ENCODE measurements at regions not wholly inside any gene's neighbourhood (a gene's known extent, or its start where the extent isn't known, plus 50 kb on each side); places are given as distances from the start of the nearest gene placed in this dataset.

GRCh38 chr3:102617381-102617780 is 182.6 kb downstream of the ZPLD1 start:
- Histone ChIP-seq H3K9me2 (replicated peaks; ENCODE audit: insufficient read depth, low read length) (no peaks in the 10 kb centered on the region), H2AFZ (ENCODE audit: low read length) (no peak overlapping the region), H3K4me1 (ENCODE audit: low read length) (peaks cover 7% of the 10 kb centered on the region; the same call in 1 of the 2 replicates), H3K9ac (ENCODE audit: low read length) (no peak overlapping the region), H3K4me2 (ENCODE audit: low read depth, low read length) (no peak overlapping the region), H3K36me3 (replicated peaks; ENCODE audit: insufficient read depth, low read length) (no peaks in the 10 kb centered on the region), H3K9me3 (replicated peaks; ENCODE audit: insufficient read depth, low read length) (no peaks in the 10 kb centered on the region), H3K79me2 (ENCODE audit: low read length) (no peaks in the 10 kb centered on the region), H3K27me3 (replicated peaks; ENCODE audit: insufficient read depth, low read length) (no peaks in the 10 kb centered on the region), H3K4me3 (ENCODE audit: low read length) (no peak overlapping the region), H3F3A (ENCODE audit: insufficient read depth, low read length) (no peaks in the 10 kb centered on the region), H3K27ac (ENCODE audit: low read length) (no peak overlapping the region), H4K20me1 (ENCODE audit: insufficient read depth, low read length) (no peaks in the 10 kb centered on the region)
- DNase-seq = no peak
- TF ChIP-seq EZH2phosphoT487 (IDR thresholded peaks at IDR 0.05; ENCODE audit: low read length) = no peak
- no peak for TF ChIP-seq EZH2 (optimal IDR thresholded peaks at IDR 0.05; ENCODE audit: low read depth, low read length)
- TF ChIP-seq CTCF (IDR thresholded peaks at IDR 0.05; ENCODE audit: low read length) = no peak

DNA sequence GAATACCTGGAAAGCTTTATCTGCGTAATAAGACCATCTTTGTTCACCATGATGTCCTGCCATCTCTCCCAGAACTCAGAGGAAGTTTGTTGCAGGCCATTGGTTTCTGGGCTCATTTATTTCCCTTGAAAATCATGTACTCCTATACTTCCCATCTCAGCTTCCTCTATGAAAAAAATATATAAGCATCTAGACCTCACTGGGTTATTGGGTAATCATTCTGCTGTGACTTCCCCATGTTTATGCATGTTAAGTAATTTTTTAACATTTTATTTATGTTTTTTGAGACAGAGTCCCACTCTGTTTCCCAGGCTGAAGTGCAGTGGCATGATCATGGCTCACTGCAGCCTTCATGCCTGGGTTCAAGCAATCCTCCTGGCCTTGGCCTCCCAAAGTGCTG is 184.5 kb downstream of the ZPLD1 start:
- Histone ChIP-seq H3K79me2 (ENCODE audit: low read length) (no peaks in the 10 kb centered on the region), H3K4me1 (ENCODE audit: low read length) (peaks cover 7% of the 10 kb centered on the region; the same call in 1 of the 2 replicates), H3K9me2 (replicated peaks; ENCODE audit: insufficient read depth, low read length) (no peaks in the 10 kb centered on the region), H4K20me1 (ENCODE audit: insufficient read depth, low read length) (no peaks in the 10 kb centered on the region), H3K36me3 (replicated peaks; ENCODE audit: insufficient read depth, low read length) (no peaks in the 10 kb centered on the region), H3F3A (ENCODE audit: insufficient read depth, low read length) (no peaks in the 10 kb centered on the region), H3K9ac (ENCODE audit: low read length) (no peak overlapping the region), H3K4me3 (ENCODE audit: low read length) (no peak overlapping the region), H3K4me2 (ENCODE audit: low read depth, low read length) (no peak overlapping the region), H3K9me3 (replicated peaks; ENCODE audit: insufficient read depth, low read length) (no peaks in the 10 kb centered on the region), H3K27ac (ENCODE audit: low read length) (no peak overlapping the region), H2AFZ (ENCODE audit: low read length) (no peak overlapping the region), H3K27me3 (replicated peaks; ENCODE audit: insufficient read depth, low read length) (no peaks in the 10 kb centered on the region)
- TF ChIP-seq EZH2phosphoT487 (IDR thresholded peaks at IDR 0.05; ENCODE audit: low read length) (no peak), CTCF (IDR thresholded peaks at IDR 0.05; ENCODE audit: low read length) (no peak), EZH2 (optimal IDR thresholded peaks at IDR 0.05; ENCODE audit: low read depth, low read length) (no peak)
- no peak for DNase-seq

GRCh38 chr3:102629943-102630342 is 195.1 kb downstream of the ZPLD1 start:
- H3K9ac ChIP-seq (ENCODE audit: low read length) = no peak overlapping the region
- DNase-seq = no peak
- H4K20me1 ChIP-seq (ENCODE audit: insufficient read depth, low read length) = no peaks in the 10 kb centered on the region
- no peak overlapping the region for H3K27ac ChIP-seq (ENCODE audit: low read length)
- H3F3A ChIP-seq (ENCODE audit: insufficient read depth, low read length) = no peaks in the 10 kb centered on the region
- no peaks in the 10 kb centered on the region for H3K36me3 ChIP-seq (replicated peaks; ENCODE audit: insufficient read depth, low read length)
- no peak for TF ChIP-seq CTCF (IDR thresholded peaks at IDR 0.05; ENCODE audit: low read length)
- no peak for TF ChIP-seq EZH2 (optimal IDR thresholded peaks at IDR 0.05; ENCODE audit: low read depth, low read length)
- TF ChIP-seq EZH2phosphoT487 (IDR thresholded peaks at IDR 0.05; ENCODE audit: low read length) = no peak
- H3K4me2 ChIP-seq (ENCODE audit: low read depth, low read length) = no peak overlapping the region
- no peaks in the 10 kb centered on the region for H3K9me2 ChIP-seq (replicated peaks; ENCODE audit: insufficient read depth, low read length)
- no peaks in the 10 kb centered on the region for H3K9me3 ChIP-seq (replicated peaks; ENCODE audit: insufficient read depth, low read length)
- no peaks in the 10 kb centered on the region for H3K79me2 ChIP-seq (ENCODE audit: low read length)
- no peak overlapping the region for H3K4me3 ChIP-seq (ENCODE audit: low read length)
- H2AFZ ChIP-seq (ENCODE audit: low read length) = no peak overlapping the region
- H3K27me3 ChIP-seq (replicated peaks; ENCODE audit: insufficient read depth, low read length) = no peaks in the 10 kb centered on the region
- H3K4me1 ChIP-seq (ENCODE audit: low read length) = no peaks in the 10 kb centered on the region

Data from MM.1S (cell line).